Testis (tissue), 2 donors: ENCODE measurements at regions not wholly inside any gene's neighbourhood (a gene's known extent, or its start where the extent isn't known, plus 50 kb on each side); places are given as distances from the start of the nearest gene placed in this dataset.

Experiments used
- POLR2A ChIP-seq: fragments of 450-650 bp; IDR thresholded peaks from one replicate; pipeline ENCODE4 v1.6.1; 2017; ENCODE audit warnings: antibody characterized with exemption, mild to moderate bottlenecking, moderate library complexity
- TF ChIP-seq, protein P1 (sequence below), 3 experiments: fragments of 450-650 bp in 2 of 3; fragments of 200-600 bp in 1 of 3; sonication (generic) in 1 of 3; IDR thresholded peaks; one replicate each; pipeline ENCODE4 v1.5.1; 2016 to 2019; ENCODE audit warnings: antibody characterized with exemption in 3 of 3, mild to moderate bottlenecking in 2 of 3, moderate library complexity in 1 of 3

DNA sequence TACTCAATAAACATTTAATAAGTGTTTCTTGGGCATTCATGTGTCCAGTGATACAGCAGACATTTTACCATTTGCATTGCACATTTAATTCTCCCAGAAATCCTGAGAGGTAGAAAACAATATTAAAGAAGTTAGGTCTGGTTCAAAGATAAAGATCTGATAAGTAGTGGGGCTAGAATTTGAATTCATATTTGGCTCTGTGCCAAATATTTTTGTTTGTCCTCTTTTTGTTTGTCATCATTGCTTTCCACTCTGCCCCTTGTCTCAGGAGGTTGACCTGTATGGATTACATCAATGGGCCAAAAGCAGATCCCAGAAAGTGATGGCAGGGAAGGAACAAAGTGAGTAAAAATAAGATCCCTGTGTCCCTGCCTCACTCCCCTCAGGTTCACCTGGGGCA is 441.9 kb upstream of the PKDCC start:
- TF ChIP-seq, protein P1, sequence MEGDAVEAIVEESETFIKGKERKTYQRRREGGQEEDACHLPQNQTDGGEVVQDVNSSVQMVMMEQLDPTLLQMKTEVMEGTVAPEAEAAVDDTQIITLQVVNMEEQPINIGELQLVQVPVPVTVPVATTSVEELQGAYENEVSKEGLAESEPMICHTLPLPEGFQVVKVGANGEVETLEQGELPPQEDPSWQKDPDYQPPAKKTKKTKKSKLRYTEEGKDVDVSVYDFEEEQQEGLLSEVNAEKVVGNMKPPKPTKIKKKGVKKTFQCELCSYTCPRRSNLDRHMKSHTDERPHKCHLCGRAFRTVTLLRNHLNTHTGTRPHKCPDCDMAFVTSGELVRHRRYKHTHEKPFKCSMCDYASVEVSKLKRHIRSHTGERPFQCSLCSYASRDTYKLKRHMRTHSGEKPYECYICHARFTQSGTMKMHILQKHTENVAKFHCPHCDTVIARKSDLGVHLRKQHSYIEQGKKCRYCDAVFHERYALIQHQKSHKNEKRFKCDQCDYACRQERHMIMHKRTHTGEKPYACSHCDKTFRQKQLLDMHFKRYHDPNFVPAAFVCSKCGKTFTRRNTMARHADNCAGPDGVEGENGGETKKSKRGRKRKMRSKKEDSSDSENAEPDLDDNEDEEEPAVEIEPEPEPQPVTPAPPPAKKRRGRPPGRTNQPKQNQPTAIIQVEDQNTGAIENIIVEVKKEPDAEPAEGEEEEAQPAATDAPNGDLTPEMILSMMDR (IDR thresholded peaks at IDR 0.05): no peak
- no peak for TF ChIP-seq POLR2A
